ENCODE measurements at regions not wholly inside any gene's neighbourhood (a gene's known extent, or its start where the extent isn't known, plus 50 kb on each side); places are given as distances from the start of the nearest gene placed in this dataset.
A peak's percentile ranks its signal among the peaks of the same experiment; 100 is the strongest.

GRCh38 chr2:11068856-11069526 lies 86.3 kb upstream of the SLC66A3 start:
- H3K36me3 ChIP-seq (ENCODE audit: insufficient read depth, low read length), result no peaks in the 10 kb centered on the region
- no peak for TF ChIP-seq CTCF (IDR thresholded peaks at IDR 0.05; ENCODE audit: extremely low read depth, low read depth, low read length)

GRCh38 chr2:11069566-11070185 lies 85.6 kb upstream of the SLC66A3 start:
- H3K4me1 ChIP-seq (ENCODE audit: insufficient read depth, low read length), result peaks cover 9% of the 10 kb centered on the region
- TF ChIP-seq CTCF (IDR thresholded peaks at IDR 0.05; ENCODE audit: extremely low read depth, low read depth, low read length), result no peak
- H3K27ac ChIP-seq (ENCODE audit: low read depth, low read length), result no peak overlapping the region
- peaks cover 28% of the 10 kb centered on the region for H3K27me3 ChIP-seq (ENCODE audit: insufficient read depth, low read length)
- no peaks in the 10 kb centered on the region for H3K79me2 ChIP-seq (ENCODE audit: insufficient read depth, low read length)
- H3K4me3 ChIP-seq (ENCODE audit: insufficient read depth, low read length), result no peak overlapping the region
- no peak overlapping the region for H2AFZ ChIP-seq (ENCODE audit: low read length)
- no peak for DNase-seq (ENCODE audit: insufficient read length, low spot score, missing footprints)
- no peaks in the 10 kb centered on the region for H3K36me3 ChIP-seq (ENCODE audit: insufficient read depth, low read length)
- H3K4me2 ChIP-seq (ENCODE audit: insufficient read depth, low read length), result no peak overlapping the region
- no peaks in the 10 kb centered on the region for H4K20me1 ChIP-seq (ENCODE audit: insufficient read depth, low read length)
- H3K9me3 ChIP-seq (ENCODE audit: low read depth, low read length), result no peaks in the 10 kb centered on the region

More at GRCh38 chr2:11068856-11069526, 86.3 kb upstream of the SLC66A3 start:
- no peak overlapping the region for H2AFZ ChIP-seq (ENCODE audit: low read length)
- H3K4me2 ChIP-seq (ENCODE audit: insufficient read depth, low read length), result no peak overlapping the region
- H3K9me3 ChIP-seq (ENCODE audit: low read depth, low read length), result no peaks in the 10 kb centered on the region
- H3K27me3 ChIP-seq (ENCODE audit: insufficient read depth, low read length), result peaks cover 30% of the 10 kb centered on the region
- DNase-seq (ENCODE audit: insufficient read length, low spot score, missing footprints), result no peak
- H3K79me2 ChIP-seq (ENCODE audit: insufficient read depth, low read length), result no peaks in the 10 kb centered on the region
- H3K4me3 ChIP-seq (ENCODE audit: insufficient read depth, low read length), result no peak overlapping the region
- H4K20me1 ChIP-seq (ENCODE audit: insufficient read depth, low read length), result no peaks in the 10 kb centered on the region
- H3K4me1 ChIP-seq (ENCODE audit: insufficient read depth, low read length), result peaks cover 8% of the 10 kb centered on the region
- no peak overlapping the region for H3K27ac ChIP-seq (ENCODE audit: low read depth, low read length)

- H3K4me2 ChIP-seq (ENCODE audit: insufficient read depth, low read length), result peak overlapping the region; percentile 23
- H4K20me1 ChIP-seq (ENCODE audit: insufficient read depth, low read length), result no peaks in the 10 kb centered on the region
- H3K79me2 ChIP-seq (ENCODE audit: insufficient read depth, low read length), result no peaks in the 10 kb centered on the region
- no peak overlapping the region for H3K4me3 ChIP-seq (ENCODE audit: insufficient read depth, low read length)
- H3K27ac ChIP-seq (ENCODE audit: low read depth, low read length), result no peak overlapping the region
- peaks cover 13% of the 10 kb centered on the region for H3K27me3 ChIP-seq (ENCODE audit: insufficient read depth, low read length)
- peak overlapping the region; percentile 78 for H2AFZ ChIP-seq (ENCODE audit: low read length)
- H3K4me1 ChIP-seq (ENCODE audit: insufficient read depth, low read length), result peaks cover 9% of the 10 kb centered on the region
- TF ChIP-seq CTCF (IDR thresholded peaks at IDR 0.05; ENCODE audit: extremely low read depth, low read depth, low read length), result no peak
- H3K36me3 ChIP-seq (ENCODE audit: insufficient read depth, low read length), result no peaks in the 10 kb centered on the region
- no peaks in the 10 kb centered on the region for H3K9me3 ChIP-seq (ENCODE audit: low read depth, low read length)
- DNase-seq (ENCODE audit: insufficient read length, low spot score, missing footprints), result no peak
Observed at GRCh38 chr2:11071211-11071610, 84.1 kb upstream of the SLC66A3 start.

GRCh38 chr2:11071939-11072338 lies 83.3 kb upstream of the SLC66A3 start:
- Histone ChIP-seq H4K20me1 (ENCODE audit: insufficient read depth, low read length) (no peaks in the 10 kb centered on the region), H3K27me3 (ENCODE audit: insufficient read depth, low read length) (peaks cover 10% of the 10 kb centered on the region), H2AFZ (ENCODE audit: low read length) (no peak overlapping the region), H3K9me3 (ENCODE audit: low read depth, low read length) (no peaks in the 10 kb centered on the region), H3K4me3 (ENCODE audit: insufficient read depth, low read length) (no peak overlapping the region), H3K36me3 (ENCODE audit: insufficient read depth, low read length) (no peaks in the 10 kb centered on the region), H3K79me2 (ENCODE audit: insufficient read depth, low read length) (no peaks in the 10 kb centered on the region), H3K27ac (ENCODE audit: low read depth, low read length) (no peak overlapping the region), H3K4me1 (ENCODE audit: insufficient read depth, low read length) (peaks cover 9% of the 10 kb centered on the region), H3K4me2 (ENCODE audit: insufficient read depth, low read length) (no peak overlapping the region)
- no peak for DNase-seq (ENCODE audit: insufficient read length, low spot score, missing footprints)
- TF ChIP-seq CTCF (IDR thresholded peaks at IDR 0.05; ENCODE audit: extremely low read depth, low read depth, low read length), result no peak

All from osteoblast (primary cell).